ENCODE measurements at regions not wholly inside any gene's neighbourhood (a gene's known extent, or its start where the extent isn't known, plus 50 kb on each side); places are given as distances from the start of the nearest gene placed in this dataset.

GRCh38 chr11:10382518-10382917 is 72.5 kb upstream of the AMPD3 start:
- DNase-seq (ENCODE audit: low spot score) = no peak
- no peak for TF ChIP-seq CTCF (IDR thresholded peaks at IDR 0.05; ENCODE audit: extremely low read depth, insufficient read depth, missing control alignments)

GRCh38 chr11:10385696-10386095 is 69.4 kb upstream of the AMPD3 start:
- TF ChIP-seq CTCF (IDR thresholded peaks at IDR 0.05; ENCODE audit: extremely low read depth, insufficient read depth, missing control alignments) = no peak
- in situ Hi-C loops (cut with MboI; ENCODE audit: low pct_unique_long_range_greater_than_20kb, low sequenced_read_pairs, unreplicated experiment) = no loop called here
- no peak for DNase-seq (ENCODE audit: low spot score)

More at GRCh38 chr11:10382518-10382917, 72.5 kb upstream of the AMPD3 start:
- in situ Hi-C loops (cut with MboI; ENCODE audit: low pct_unique_long_range_greater_than_20kb, low sequenced_read_pairs, unreplicated experiment) = no loop called here

GRCh38 chr11:10386361-10386760 is 68.7 kb upstream of the AMPD3 start:
- DNase-seq (ENCODE audit: low spot score) = no peak

GRCh38 chr11:10386861-10387205 is 68.2 kb upstream of the AMPD3 start:
- in situ Hi-C loops (cut with MboI; ENCODE audit: low pct_unique_long_range_greater_than_20kb, low sequenced_read_pairs, unreplicated experiment) = no loop called here
- DNase-seq (ENCODE audit: low spot score) = no peak
- no peak for TF ChIP-seq CTCF (IDR thresholded peaks at IDR 0.05; ENCODE audit: extremely low read depth, insufficient read depth, missing control alignments)

More at GRCh38 chr11:10386361-10386760, 68.7 kb upstream of the AMPD3 start:
- in situ Hi-C loops (cut with MboI; ENCODE audit: low pct_unique_long_range_greater_than_20kb, low sequenced_read_pairs, unreplicated experiment) = no loop called here
- TF ChIP-seq CTCF (IDR thresholded peaks at IDR 0.05; ENCODE audit: extremely low read depth, insufficient read depth, missing control alignments) = no peak

GRCh38 chr11:10387206-10388083 is 67.6 kb upstream of the AMPD3 start:
- in situ Hi-C loops (cut with MboI; ENCODE audit: low pct_unique_long_range_greater_than_20kb, low sequenced_read_pairs, unreplicated experiment) = no loop called here
- no peak for TF ChIP-seq CTCF (IDR thresholded peaks at IDR 0.05; ENCODE audit: extremely low read depth, insufficient read depth, missing control alignments)
- no peak for DNase-seq (ENCODE audit: low spot score)

GRCh38 chr11:10388101-10388500 is 67.0 kb upstream of the AMPD3 start:
- in situ Hi-C loops (cut with MboI; ENCODE audit: low pct_unique_long_range_greater_than_20kb, low sequenced_read_pairs, unreplicated experiment) = no loop called here
- DNase-seq (ENCODE audit: low spot score) = no peak
- TF ChIP-seq CTCF (IDR thresholded peaks at IDR 0.05; ENCODE audit: extremely low read depth, insufficient read depth, missing control alignments) = no peak

All from GM13977 (cell line).